ENCODE measurements at regions not wholly inside any gene's neighbourhood (a gene's known extent, or its start where the extent isn't known, plus 50 kb on each side); places are given as distances from the start of the nearest gene placed in this dataset.

- 0 out of 2 replicates have a peak, but pooled peaks cover 9% of the 10 kb centered on the region for H4K20me1 ChIP-seq (replicated peaks; ENCODE audit: insufficient read depth)
- H3K27ac ChIP-seq (ENCODE audit: low read depth) = no peak overlapping the region
- H3K4me1 Mint-ChIP-seq = no peaks in the 10 kb centered on the region
- H3K27me3 ChIP-seq (ENCODE audit: insufficient read depth) = no peaks in the 10 kb centered on the region
- H3F3A ChIP-seq (replicated peaks; ENCODE audit: low read depth) = no peaks in the 10 kb centered on the region
- no peaks in the 10 kb centered on the region for H3K36me3 Mint-ChIP-seq (ENCODE audit: low read depth)
- no peak overlapping the region for H3K4me3 Mint-ChIP-seq
- H3K79me2 ChIP-seq (replicated peaks; ENCODE audit: insufficient read depth) = peaks cover 27% of the 10 kb centered on the region
- no peaks in the 10 kb centered on the region for H3K4me1 ChIP-seq (ENCODE audit: insufficient read depth)
- H3K27me3 Mint-ChIP-seq (ENCODE audit: insufficient read depth, low read depth, poor library complexity) = no peaks in the 10 kb centered on the region
- no peak overlapping the region for H2AFZ ChIP-seq
- H3K27ac Mint-ChIP-seq = no peak overlapping the region
- no peaks in the 10 kb centered on the region for H3K9me2 ChIP-seq (ENCODE audit: insufficient read depth)
- no peak for ATAC-seq
- H3K4me3 ChIP-seq = no peak overlapping the region
- TF ChIP-seq CREB1 (CRISPR knock-in tag; IDR thresholded peaks at IDR 0.05; ENCODE audit: low read depth) (no peak), NANOG (IDR thresholded peaks at IDR 0.05; ENCODE audit: borderline replicate concordance) (no peak), ZNF462 (CRISPR knock-in tag; IDR thresholded peaks at IDR 0.05) (no peak), ZNF114 (CRISPR knock-in tag; IDR thresholded peaks at IDR 0.05) (no peak), JUNB (IDR thresholded peaks at IDR 0.05; ENCODE audit: unreplicated experiment) (no peak), ZNF331 (CRISPR knock-in tag; IDR thresholded peaks at IDR 0.05; ENCODE audit: low read depth) (no peak), POLR2AphosphoS5 (IDR thresholded peaks at IDR 0.05; ENCODE audit: low read depth) (no peak), CTCF (conservative IDR thresholded peaks at IDR 0.05; ENCODE audit: low read depth in 2 of 2) (no peak), EZH2phosphoT487 (IDR thresholded peaks at IDR 0.05; ENCODE audit: unreplicated experiment) (no peak), EZH2 (IDR thresholded peaks at IDR 0.05; ENCODE audit: low read depth, unreplicated experiment) (no peak), REST (IDR thresholded peaks at IDR 0.05; ENCODE audit: unreplicated experiment) (no peak), ETS1 (IDR thresholded peaks at IDR 0.05) (no peak), STAT1 (IDR thresholded peaks at IDR 0.05; ENCODE audit: unreplicated experiment) (no peak)
- H3K36me3 ChIP-seq (ENCODE audit: insufficient read depth) = no peaks in the 10 kb centered on the region
- no peak for DNase-seq (ENCODE audit: low spot score)
- H3K4me2 ChIP-seq = no peak overlapping the region
- peaks cover 7% of the 10 kb centered on the region; the same call in 1 of the 3 replicates for H3K9me3 Mint-ChIP-seq
Observed at GRCh38 chr15:81825136-81825535, 220.7 kb downstream of the MEX3B start.

Measured in GM23338 (cell line).